HCT116 (cell line): ENCODE measurements at regions not wholly inside any gene's neighbourhood (a gene's known extent, or its start where the extent isn't known, plus 50 kb on each side); places are given as distances from the start of the nearest gene placed in this dataset.

ENCODE experiments used
- CEBPB ChIP-seq: IDR thresholded peaks from 2 replicates; pipeline ENCODE4 v1.6.1; 2012; ENCODE audit warnings: low read depth
- EGR1 ChIP-seq: IDR thresholded peaks from 2 replicates; pipeline ENCODE4 v1.6.1; 2012; ENCODE audit warnings: low read depth
- EZH2 ChIP-seq: fragments of 200-600 bp; sonication (generic); IDR thresholded peaks from 2 replicates; pipeline ENCODE4 v1.6.1; 2017; ENCODE audit warnings: antibody characterized with exemption, mixed run types
- EZH2phosphoT487 ChIP-seq: fragments of 200-600 bp; IDR thresholded peaks from 2 replicates; pipeline ENCODE4 v1.6.1; 2018; ENCODE audit warnings: antibody characterized with exemption, borderline replicate concordance
- JUND ChIP-seq: IDR thresholded peaks from 2 replicates; pipeline ENCODE4 v1.6.1; 2012
- POLR2A ChIP-seq: IDR thresholded peaks from 2 replicates; pipeline ENCODE4 v1.7.0; 2011; ENCODE audit warnings: borderline replicate concordance; ENCODE audit not compliant: insufficient read depth, insufficient read length; ENCODE audit errors: extremely low read depth
- POLR2AphosphoS5 ChIP-seq: IDR thresholded peaks from 2 replicates; pipeline ENCODE4 v1.6.1; 2011; ENCODE audit warnings: mild to moderate bottlenecking, low read depth, low read length, moderate library complexity
- RAD21 ChIP-seq: IDR thresholded peaks from 2 replicates; pipeline ENCODE4 v1.6.1; 2012; ENCODE audit warnings: low read depth, mild to moderate bottlenecking
- TCF7L2 ChIP-seq: IDR thresholded peaks from 2 replicates; pipeline ENCODE4 v1.7.0; 2011; ENCODE audit warnings: borderline replicate concordance, inconsistent platforms; ENCODE audit not compliant: insufficient read depth, insufficient read length; ENCODE audit errors: extremely low read depth
- YY1 ChIP-seq: IDR thresholded peaks from 2 replicates; pipeline ENCODE4 v1.6.1; 2011; ENCODE audit warnings: low read length, low read depth, moderate library complexity, mild to moderate bottlenecking; ENCODE audit not compliant: insufficient replicate concordance; ENCODE audit errors: extremely low read depth
- TF ChIP-seq, protein P1 (sequence below), 3 experiments: fragments of 200-600 bp in 1 of 3; sonication (generic) in 1 of 3; IDR thresholded peaks in 2 of 3; conservative IDR thresholded peaks in 1 of 3; 2 replicates each; pipeline ENCODE4 v1.5.1; 2012 to 2017; ENCODE audit warnings: low read depth in 2 of 3, low read length in 2 of 3, antibody characterized with exemption in 1 of 3, borderline replicate concordance in 1 of 3, control low read depth in 1 of 3, mild to moderate bottlenecking in 1 of 3, mixed read lengths in 1 of 3, mixed run types in 1 of 3, moderate library complexity in 1 of 3; ENCODE audit not compliant: insufficient read depth in 1 of 3
- TF ChIP-seq, protein P2 (sequence below): IDR thresholded peaks from 2 replicates; pipeline ENCODE4 v1.6.1; 2012
- TF ChIP-seq, protein P3 (sequence below): IDR thresholded peaks from 2 replicates; pipeline ENCODE4 v1.6.1; 2012
- TF ChIP-seq, protein P4 (sequence below): IDR thresholded peaks from 2 replicates; pipeline ENCODE4 v1.6.1; 2012; ENCODE audit warnings: low read depth

DNA sequence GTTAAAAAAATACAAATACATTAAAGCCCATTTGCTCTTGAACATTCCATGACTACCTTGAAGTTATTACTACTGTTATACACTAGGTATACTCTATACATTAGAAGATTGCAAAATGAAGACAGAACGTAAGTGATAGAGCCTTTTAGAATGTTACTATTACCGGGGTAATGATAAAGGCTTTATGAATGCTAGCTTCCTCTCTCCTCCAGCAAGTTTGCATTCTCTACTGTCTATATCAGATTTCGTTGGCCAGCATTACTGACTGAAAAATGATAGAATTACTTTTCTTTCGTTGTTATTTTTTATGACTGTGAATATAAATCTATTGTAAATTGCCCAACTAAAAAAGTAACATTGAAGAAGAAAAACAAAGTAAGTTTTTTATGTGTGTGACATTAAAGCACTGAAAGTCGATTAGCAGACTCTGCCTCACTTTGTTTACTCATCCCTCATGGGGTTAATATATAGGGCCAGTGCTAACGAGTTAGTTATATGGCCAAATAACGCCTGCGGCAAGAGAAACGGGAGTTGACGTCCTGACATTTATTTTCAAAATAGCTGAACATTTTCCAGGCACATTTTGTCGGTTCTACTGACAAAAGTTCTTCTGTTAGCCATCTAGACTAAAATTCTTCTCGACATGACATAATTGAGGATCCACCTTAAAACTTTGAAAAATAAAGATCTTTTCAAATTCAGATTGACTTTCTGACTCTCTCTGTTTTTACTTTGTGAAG, 163.8 kb upstream of the KITLG start:
- TF ChIP-seq EZH2phosphoT487 = no peak
- TF ChIP-seq EZH2 = no peak
- TF ChIP-seq, protein P1, sequence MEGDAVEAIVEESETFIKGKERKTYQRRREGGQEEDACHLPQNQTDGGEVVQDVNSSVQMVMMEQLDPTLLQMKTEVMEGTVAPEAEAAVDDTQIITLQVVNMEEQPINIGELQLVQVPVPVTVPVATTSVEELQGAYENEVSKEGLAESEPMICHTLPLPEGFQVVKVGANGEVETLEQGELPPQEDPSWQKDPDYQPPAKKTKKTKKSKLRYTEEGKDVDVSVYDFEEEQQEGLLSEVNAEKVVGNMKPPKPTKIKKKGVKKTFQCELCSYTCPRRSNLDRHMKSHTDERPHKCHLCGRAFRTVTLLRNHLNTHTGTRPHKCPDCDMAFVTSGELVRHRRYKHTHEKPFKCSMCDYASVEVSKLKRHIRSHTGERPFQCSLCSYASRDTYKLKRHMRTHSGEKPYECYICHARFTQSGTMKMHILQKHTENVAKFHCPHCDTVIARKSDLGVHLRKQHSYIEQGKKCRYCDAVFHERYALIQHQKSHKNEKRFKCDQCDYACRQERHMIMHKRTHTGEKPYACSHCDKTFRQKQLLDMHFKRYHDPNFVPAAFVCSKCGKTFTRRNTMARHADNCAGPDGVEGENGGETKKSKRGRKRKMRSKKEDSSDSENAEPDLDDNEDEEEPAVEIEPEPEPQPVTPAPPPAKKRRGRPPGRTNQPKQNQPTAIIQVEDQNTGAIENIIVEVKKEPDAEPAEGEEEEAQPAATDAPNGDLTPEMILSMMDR (IDR thresholded peaks at IDR 0.05 in 2 of 3, conservative IDR thresholded peaks at IDR 0.05 in 1 of 3; ENCODE audit: borderline replicate concordance in 1 of 3, insufficient read depth in 1 of 3, low read depth in 2 of 3, low read length in 2 of 3) = no peak
- TF ChIP-seq POLR2AphosphoS5 = no peak
- no peak for TF ChIP-seq JUND
- no peak for TF ChIP-seq YY1
- TF ChIP-seq RAD21 = no peak
- TF ChIP-seq POLR2A = no peak
- TF ChIP-seq, protein P2, sequence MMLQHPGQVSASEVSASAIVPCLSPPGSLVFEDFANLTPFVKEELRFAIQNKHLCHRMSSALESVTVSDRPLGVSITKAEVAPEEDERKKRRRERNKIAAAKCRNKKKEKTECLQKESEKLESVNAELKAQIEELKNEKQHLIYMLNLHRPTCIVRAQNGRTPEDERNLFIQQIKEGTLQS = no peak
- TF ChIP-seq CEBPB = no peak
- TF ChIP-seq EGR1 = no peak
- TF ChIP-seq, protein P3, sequence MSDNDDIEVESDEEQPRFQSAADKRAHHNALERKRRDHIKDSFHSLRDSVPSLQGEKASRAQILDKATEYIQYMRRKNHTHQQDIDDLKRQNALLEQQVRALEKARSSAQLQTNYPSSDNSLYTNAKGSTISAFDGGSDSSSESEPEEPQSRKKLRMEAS = no peak
- TF ChIP-seq, protein P4, sequence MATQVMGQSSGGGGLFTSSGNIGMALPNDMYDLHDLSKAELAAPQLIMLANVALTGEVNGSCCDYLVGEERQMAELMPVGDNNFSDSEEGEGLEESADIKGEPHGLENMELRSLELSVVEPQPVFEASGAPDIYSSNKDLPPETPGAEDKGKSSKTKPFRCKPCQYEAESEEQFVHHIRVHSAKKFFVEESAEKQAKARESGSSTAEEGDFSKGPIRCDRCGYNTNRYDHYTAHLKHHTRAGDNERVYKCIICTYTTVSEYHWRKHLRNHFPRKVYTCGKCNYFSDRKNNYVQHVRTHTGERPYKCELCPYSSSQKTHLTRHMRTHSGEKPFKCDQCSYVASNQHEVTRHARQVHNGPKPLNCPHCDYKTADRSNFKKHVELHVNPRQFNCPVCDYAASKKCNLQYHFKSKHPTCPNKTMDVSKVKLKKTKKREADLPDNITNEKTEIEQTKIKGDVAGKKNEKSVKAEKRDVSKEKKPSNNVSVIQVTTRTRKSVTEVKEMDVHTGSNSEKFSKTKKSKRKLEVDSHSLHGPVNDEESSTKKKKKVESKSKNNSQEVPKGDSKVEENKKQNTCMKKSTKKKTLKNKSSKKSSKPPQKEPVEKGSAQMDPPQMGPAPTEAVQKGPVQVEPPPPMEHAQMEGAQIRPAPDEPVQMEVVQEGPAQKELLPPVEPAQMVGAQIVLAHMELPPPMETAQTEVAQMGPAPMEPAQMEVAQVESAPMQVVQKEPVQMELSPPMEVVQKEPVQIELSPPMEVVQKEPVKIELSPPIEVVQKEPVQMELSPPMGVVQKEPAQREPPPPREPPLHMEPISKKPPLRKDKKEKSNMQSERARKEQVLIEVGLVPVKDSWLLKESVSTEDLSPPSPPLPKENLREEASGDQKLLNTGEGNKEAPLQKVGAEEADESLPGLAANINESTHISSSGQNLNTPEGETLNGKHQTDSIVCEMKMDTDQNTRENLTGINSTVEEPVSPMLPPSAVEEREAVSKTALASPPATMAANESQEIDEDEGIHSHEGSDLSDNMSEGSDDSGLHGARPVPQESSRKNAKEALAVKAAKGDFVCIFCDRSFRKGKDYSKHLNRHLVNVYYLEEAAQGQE = no peak
- no peak for TF ChIP-seq TCF7L2
